HEK293 (cell line): ENCODE measurements at regions not wholly inside any gene's neighbourhood (a gene's known extent, or its start where the extent isn't known, plus 50 kb on each side); places are given as distances from the start of the nearest gene placed in this dataset.

ENCODE experiments used
- YY1 ChIP-seq: fragments of 450-650 bp; formaldehyde crosslinking; IDR thresholded peaks from 2 replicates; pipeline ENCODE4 v1.5.1; 2018; ENCODE audit warnings: missing biosample characterization, missing genetic modification characterization
- ZNF112 ChIP-seq: fragments of 450-650 bp; formaldehyde crosslinking; IDR thresholded peaks from 2 replicates; pipeline ENCODE4 v1.5.0; 2017; ENCODE audit warnings: missing biosample characterization, missing genetic modification characterization
- ZNF132 ChIP-seq: fragments of 450-650 bp; formaldehyde crosslinking; IDR thresholded peaks from 2 replicates; pipeline ENCODE4 v1.5.1; 2017; ENCODE audit warnings: missing biosample characterization, missing genetic modification characterization, borderline replicate concordance
- ZNF362 ChIP-seq: fragments of 450-650 bp; formaldehyde crosslinking; IDR thresholded peaks from 2 replicates; pipeline ENCODE4 v1.5.1; 2016; ENCODE audit warnings: missing biosample characterization, missing genetic modification characterization
- ZNF548 ChIP-seq: fragments of 450-650 bp; formaldehyde crosslinking; IDR thresholded peaks from 2 replicates; pipeline ENCODE4 v1.5.1; 2016; ENCODE audit warnings: missing biosample characterization, missing genetic modification characterization

DNA sequence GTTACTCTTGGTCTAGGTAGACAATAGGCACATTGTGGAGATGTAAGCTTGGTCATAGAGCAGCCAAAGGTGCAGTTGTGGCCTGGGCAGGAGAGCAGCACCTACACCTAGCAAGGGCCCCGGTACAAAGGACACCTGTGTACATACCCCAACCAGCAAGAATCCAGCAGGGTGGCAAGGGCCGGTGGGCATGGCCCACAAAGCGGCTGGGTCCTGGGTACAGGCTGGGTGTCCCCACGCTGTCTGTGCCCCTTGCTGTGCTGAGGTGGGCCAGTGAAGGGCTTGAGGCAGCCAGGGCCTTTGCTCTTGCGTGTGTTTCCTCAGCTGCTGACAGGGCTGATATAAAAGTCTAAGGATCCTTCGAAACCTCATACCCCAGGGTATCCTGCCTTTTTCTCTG lies 501.8 kb downstream of the EIPR1 start:
- TF ChIP-seq ZNF112 (tag by site-specific recombination) (no peak), ZNF548 (tag by site-specific recombination) (no peak), YY1 (no peak), ZNF132 (tag by site-specific recombination) (no peak), ZNF362 (tag by site-specific recombination) (no peak)
